T47D (cell line): ENCODE measurements at regions not wholly inside any gene's neighbourhood (a gene's known extent, or its start where the extent isn't known, plus 50 kb on each side); places are given as distances from the start of the nearest gene placed in this dataset.
"Not testable (repeated sequence)": the region's sequence is repeated elsewhere in the genome, so short reads cannot be mapped to it uniquely, and the experiment has no call there.

Experiments used
- DNase-seq, 2 experiments: peaks; one replicate each; pipeline versions ENCODE4 v3.0.0 to v3.0.0-alpha.2; 2011 to 2012; ENCODE audit warnings: low read depth in 1 of 2, low spot score in 1 of 2
- JUND ChIP-seq: IDR thresholded peaks from 2 replicates; pipeline ENCODE4 v1.6.1; 2012; ENCODE audit warnings: low read depth
- in situ Hi-C: cut with HindIII; loops from 2 replicates; pipeline ENCODE4 v1.10.0; 2016; ENCODE audit warnings: low sequenced_read_pairs, low pct_unique_long_range_greater_than_20kb

- TF ChIP-seq JUND, result no peak
- in situ Hi-C loops, result no loop called here
- DNase-seq, result no peak
Measured at GRCh38 chr5:45765561-45765960, 69.4 kb upstream of the HCN1 start.

- no peak for TF ChIP-seq JUND
- in situ Hi-C loops, result no loop called here
- DNase-seq, result no peak
Measured at GRCh38 chr5:45750574-45750973, 54.4 kb upstream of the HCN1 start.

- DNase-seq, result peak in 1 of 2 experiments; percentile 35
- in situ Hi-C loops, result not testable (repeated sequence)
Measured at GRCh38 chr5:45748511-45748910, 52.3 kb upstream of the HCN1 start.
